CD1c-positive myeloid dendritic cell (primary cell): ENCODE measurements at regions not wholly inside any gene's neighbourhood (a gene's known extent, or its start where the extent isn't known, plus 50 kb on each side); places are given as distances from the start of the nearest gene placed in this dataset.
A peak's percentile ranks its signal among the peaks of the same experiment; 100 is the strongest.

Experiments
- DNase-seq: peaks from one replicate; pipeline ENCODE4 v3.0.0-alpha.2; 2016; ENCODE audit errors: extremely low spot score

GRCh38 chr5:104265531-104266140 lies 703.0 kb upstream of the NUDT12 start:
- no peak for DNase-seq

DNA sequence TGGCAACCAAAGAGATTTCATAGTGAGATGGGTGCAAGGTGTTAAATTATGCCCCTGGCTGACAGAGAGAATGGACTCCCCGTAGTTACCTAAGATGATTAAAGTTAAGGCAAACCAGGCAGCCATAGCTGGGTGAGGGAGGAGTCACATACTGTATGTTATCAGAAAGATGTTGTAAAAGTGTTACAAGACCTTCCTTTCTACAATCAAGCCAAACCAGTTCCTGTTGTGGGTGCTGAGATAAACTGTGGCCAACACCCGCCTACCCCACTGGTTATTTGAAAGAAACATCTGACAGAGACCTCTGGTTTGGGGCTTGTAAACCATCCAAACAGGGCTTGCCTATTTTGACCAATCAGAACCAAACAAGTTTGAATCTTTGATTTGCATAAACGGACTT lies 684.7 kb upstream of the NUDT12 start:
- DNase-seq = no peak

GRCh38 chr5:104241046-104241445 lies 678.5 kb upstream of the NUDT12 start:
- no peak for DNase-seq

- DNase-seq = no peak
Observed at GRCh38 chr5:104237586-104237985, 675.0 kb upstream of the NUDT12 start.

DNA sequence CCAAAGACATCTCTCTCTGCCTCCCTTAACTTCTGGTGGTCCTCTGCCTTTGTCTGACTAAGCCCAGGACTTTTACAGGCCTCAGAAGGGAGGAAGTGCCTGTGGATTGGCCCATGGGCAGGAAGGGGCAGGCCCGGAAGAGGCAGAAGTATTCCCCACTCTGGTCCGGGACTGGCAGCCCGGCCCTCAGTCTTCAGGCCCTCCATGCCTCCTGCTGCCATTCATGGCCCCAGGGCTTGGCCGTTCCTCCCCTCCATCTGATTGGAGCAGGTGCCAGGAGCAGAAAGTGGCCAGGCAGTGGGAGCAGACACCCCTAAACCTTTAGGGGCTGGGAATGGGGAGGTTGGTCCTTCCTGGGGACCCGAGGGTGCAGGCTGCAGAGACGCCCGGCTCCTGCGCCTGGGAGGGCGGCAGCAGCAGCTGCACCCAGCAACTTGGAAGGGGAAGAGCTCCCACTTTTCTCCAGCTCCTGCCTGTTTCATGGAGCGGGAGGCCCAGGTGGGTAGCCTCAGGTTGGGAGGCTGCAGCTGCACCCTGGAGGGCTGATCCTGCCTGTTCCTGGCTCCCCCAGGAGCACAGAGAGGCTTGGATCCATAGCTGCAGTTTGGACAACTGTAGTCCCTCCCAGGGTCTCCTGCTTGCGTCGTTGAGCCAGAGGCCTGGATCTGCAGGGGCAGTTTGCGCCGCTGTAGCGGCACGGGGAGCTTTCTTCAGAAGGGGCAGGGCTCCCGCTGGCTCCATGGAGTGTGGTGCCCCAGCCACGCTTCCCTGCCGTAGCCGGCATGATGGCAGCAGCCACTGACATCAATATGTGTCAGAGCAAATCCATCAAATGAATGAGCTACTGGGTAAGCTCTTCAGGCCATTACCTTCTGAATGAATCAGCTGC lies 661.5 kb upstream of the NUDT12 start:
- DNase-seq = no peak

GRCh38 chr5:104218200-104218599 lies 655.6 kb upstream of the NUDT12 start:
- no peak for DNase-seq

- DNase-seq = no peak
Observed at GRCh38 chr5:104213216-104213615, 650.6 kb upstream of the NUDT12 start.

DNA sequence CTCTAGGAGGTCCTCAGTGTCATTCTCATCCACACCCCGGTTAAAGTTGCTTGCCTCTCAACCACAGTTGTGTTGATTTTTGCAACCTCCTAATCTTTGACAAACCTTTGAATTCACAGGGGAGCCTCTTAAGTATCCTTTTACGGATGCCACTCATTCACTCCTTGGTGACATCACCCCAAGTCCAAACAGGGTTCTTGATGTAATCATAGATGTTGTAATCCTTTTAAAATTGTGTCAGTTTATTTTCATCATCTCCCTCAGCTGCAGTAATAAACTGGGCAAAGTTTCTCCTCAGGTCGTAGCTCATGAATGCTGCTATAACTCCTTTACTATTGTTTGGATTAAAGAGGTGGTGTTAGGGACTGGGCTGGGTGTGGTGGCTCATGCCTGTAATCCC lies 637.2 kb upstream of the NUDT12 start:
- DNase-seq = no peak

DNA sequence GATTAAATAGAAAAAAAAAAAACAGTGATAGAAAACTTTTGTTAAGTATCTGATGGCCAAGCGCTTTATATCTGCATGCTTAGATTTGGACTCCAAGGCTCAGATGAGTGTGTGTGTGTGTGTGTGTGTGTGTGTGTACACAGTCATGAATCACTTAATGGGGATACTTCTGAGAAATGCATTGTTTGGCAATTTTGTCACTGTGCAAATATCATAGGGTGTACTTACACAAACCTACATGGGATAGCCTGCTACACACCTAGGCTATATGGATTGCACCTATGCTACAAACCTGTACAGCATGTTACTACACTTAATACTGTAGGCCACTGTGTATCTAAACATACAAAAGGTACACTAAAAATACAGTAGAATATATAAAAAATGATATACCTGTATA lies 635.6 kb upstream of the NUDT12 start:
- no peak for DNase-seq

DNA sequence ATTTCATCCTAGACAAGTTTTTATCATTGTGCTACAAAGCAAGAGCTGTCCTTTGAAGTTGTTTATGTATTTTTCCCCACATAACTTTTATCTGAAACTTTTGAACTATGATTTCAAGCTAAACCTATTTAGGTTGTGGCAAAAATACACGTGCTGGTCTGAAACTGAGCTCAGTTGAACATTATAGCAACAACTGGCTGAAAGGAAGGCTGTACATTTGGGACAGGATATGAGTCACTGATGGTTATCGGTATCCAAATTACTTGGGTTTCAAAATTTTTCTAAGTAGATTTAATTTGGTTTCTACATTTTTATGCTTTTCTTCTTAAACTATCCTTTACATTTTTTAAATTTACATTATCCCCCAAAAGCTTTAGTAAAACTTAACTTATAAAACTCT lies 627.3 kb upstream of the NUDT12 start:
- DNase-seq = no peak

GRCh38 chr5:104189031-104189430 lies 626.4 kb upstream of the NUDT12 start:
- no peak for DNase-seq

- DNase-seq = no peak
Observed at GRCh38 chr5:104187656-104188055, 625.1 kb upstream of the NUDT12 start.

DNA sequence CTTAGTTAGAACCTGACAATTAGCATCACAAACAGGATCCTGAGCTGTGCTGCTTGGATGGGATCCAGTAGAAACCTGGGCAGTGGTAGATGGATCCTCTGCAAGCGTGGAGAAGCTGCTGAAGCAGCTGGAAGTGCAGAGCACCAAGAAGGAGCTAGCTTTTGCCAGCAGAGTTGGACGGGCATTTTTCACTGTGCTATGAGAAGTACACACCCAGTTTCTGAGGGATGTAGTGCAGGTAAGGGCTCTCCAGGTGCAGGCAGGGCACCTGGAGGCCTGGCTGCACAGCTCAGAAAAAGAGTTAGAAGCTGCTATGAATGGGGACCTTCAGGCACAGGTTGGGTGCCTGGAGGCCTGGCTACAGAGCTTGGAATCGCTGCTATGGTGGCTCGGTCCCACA lies 623.9 kb upstream of the NUDT12 start:
- no peak for DNase-seq

GRCh38 chr5:104186100-104186499 lies 623.5 kb upstream of the NUDT12 start:
- DNase-seq = no peak

- no peak for DNase-seq
Observed at GRCh38 chr5:104184264-104184663, 621.7 kb upstream of the NUDT12 start.

- DNase-seq = peak; percentile 1
Observed at GRCh38 chr5:104178829-104179456, 616.4 kb upstream of the NUDT12 start.

DNA sequence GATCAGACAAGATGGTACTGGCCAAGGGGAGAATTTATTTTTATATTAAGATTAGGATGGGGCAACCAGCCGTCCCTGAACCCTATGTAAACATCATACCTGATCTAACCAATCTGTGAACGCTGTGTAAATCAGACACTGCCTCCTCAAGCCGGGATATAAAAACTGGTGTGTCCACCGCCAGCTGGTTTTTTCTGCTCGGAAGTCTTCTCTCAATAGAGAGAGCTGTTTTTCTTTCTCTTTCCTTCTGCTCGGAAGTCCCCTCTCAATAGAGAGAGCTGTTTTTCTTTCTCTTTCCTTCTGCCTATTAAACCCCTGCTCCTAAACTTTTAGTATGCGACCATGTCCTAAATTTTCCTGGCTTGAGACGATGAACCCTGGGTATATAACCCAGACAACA lies 615.5 kb upstream of the NUDT12 start:
- no peak for DNase-seq

DNA sequence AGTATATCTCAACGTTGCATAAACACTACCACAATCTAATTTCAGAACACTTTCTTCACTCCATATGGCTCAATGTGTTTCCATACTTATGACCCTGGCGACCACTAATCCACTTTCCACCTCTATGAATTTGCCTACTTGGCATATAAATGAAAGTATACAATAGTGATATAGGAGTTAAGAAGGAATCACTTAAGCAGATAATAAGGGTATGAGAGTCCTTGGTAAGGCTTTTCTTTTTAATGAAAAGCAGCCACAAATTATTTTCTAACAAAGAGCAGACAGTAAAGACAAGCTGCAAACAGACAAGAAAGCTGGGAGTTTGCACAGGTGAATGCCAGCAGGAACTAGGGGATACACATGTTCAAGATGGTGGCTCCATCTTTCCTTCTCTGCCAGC lies 615.1 kb upstream of the NUDT12 start:
- no peak for DNase-seq

DNA sequence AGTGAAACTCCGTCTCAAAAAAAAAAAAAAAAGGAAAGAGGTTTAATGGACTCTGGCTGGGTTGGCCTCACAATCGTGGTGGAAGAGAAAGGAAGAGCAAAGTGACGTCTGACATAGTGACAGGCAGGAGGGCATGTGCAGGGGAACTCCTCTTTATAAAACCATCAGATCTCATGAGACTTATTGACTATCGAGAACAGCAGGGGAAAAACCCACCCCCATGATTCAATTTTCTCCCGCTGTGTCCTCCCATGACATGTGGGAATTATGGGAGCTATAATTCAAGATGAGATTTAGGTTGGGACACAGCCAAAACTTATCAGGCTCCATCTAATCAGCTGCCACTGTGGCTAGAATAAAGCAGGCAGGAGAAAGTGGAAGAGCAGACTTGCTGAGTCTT lies 610.4 kb upstream of the NUDT12 start:
- DNase-seq = no peak

DNA sequence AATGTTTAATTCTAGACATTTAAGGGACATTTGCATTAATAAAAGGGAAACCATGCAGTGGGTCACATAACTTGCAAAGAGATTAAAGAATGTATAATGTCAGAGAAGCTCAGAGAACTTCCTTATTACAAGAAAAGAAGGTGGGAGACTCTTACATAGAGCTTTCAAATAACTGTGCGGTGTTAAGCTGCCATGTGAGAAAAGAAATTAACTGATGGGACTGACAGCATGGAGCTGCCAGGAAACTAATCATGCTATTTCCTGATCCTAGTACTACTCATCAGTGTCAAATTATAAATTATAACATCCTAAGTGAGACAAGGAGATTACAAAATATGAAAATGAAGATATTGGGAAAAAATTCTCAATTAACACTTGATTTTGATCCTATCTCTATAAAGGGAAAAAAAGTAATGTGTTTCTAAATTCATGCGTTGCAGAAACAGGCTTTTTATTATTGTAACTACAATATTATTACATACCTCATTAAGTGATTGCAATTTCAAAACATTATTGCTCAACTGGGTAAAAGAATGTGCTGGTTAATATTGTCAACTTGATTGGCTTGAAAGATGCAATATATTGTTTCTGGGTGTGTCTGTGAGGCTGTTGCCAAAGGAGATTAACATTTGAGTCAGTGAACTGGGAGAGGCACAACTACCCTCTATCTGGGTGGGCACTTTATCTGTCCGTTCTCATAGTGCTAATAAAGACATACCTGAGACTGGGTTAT lies 609.5 kb upstream of the NUDT12 start:
- no peak for DNase-seq

DNA sequence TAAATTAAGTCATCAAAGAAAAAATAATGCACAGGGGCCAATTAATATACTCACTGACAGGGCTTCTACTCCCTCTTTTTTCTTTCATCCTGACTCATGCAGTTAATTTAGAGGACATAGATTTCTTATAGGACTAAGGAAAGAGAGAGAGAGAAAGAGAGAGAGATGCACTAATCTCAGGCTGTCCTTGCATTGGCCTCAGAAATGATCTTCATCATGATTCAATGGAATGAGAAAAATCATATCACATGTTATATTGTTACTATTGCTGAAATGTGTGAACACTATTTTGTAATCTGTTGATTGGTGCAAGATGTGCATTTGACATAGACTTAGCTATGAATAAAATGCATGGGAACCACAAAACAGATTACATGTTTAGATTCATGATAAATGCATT lies 608.3 kb upstream of the NUDT12 start:
- no peak for DNase-seq

- no peak for DNase-seq
Observed at GRCh38 chr5:104146652-104147051, 584.1 kb upstream of the NUDT12 start.
